IMR-90 (cell line): ENCODE measurements at regions not wholly inside any gene's neighbourhood (a gene's known extent, or its start where the extent isn't known, plus 50 kb on each side); places are given as distances from the start of the nearest gene placed in this dataset.

ENCODE experiments used
- ATAC-seq: fragments of 200-7000 bp; cut with Tn5 transposase; 2 replicates; pipeline ENCODE4 v1.9.1; 2020; ENCODE audit warnings: low read depth, mild to moderate bottlenecking, moderate library complexity
- BruUV-seq: library from RNA; stranded (reverse); fragments of 400-500 nt; replicated peaks from 2 replicates; lab custom pipeline; 2021; lab: Mats Ljungman, UMichigan
- CTCF ChIA-PET: fragments of 300-600 bp; formaldehyde crosslinking; extraction: SDS; loops from one replicate; lab custom pipeline; 2021; ENCODE audit warnings: antibody characterized with exemption; lab: Yijun Ruan, JAX
- POLR2A ChIA-PET: fragments of 300-600 bp; sonication (Branson Sonifier 250); formaldehyde crosslinking; loops from one replicate; lab custom pipeline; 2022; ENCODE audit warnings: antibody characterized with exemption; ENCODE audit not compliant: unreplicated experiment; lab: Charles Lee
- DNase-seq: peaks from one replicate; pipeline ENCODE4 v3.0.0; 2013
- H2AFZ ChIP-seq: replicated peaks from 2 replicates; pipeline ENCODE3; 2013; ENCODE audit warnings: low read length, mild to moderate bottlenecking; ENCODE audit not compliant: poor library complexity
- H2AK5ac ChIP-seq: 2 replicates; pipeline ENCODE4 v1.6.1; 2013; ENCODE audit warnings: low read depth, low read length, inconsistent platforms
- H2AK9ac ChIP-seq: replicated peaks from 2 replicates; pipeline ENCODE3; 2013; ENCODE audit warnings: mild to moderate bottlenecking, low read depth, low read length, moderate library complexity; ENCODE audit not compliant: poor library complexity
- H2BK120ac ChIP-seq: 2 replicates; pipeline ENCODE4 v1.6.1; 2013; ENCODE audit warnings: low read depth, low read length, inconsistent platforms
- H2BK15ac ChIP-seq: 3 replicates; pipeline ENCODE4 v1.6.1; 2013; ENCODE audit warnings: low read depth, low read length, inconsistent platforms
- H2BK20ac ChIP-seq: 2 replicates; pipeline ENCODE4 v1.6.1; 2013; ENCODE audit warnings: low read depth, mild to moderate bottlenecking, inconsistent platforms, low read length, moderate library complexity
- H2BK5ac ChIP-seq: 2 replicates; pipeline ENCODE4 v1.6.1; 2013; ENCODE audit warnings: mild to moderate bottlenecking, low read depth, low read length, inconsistent platforms; ENCODE audit not compliant: poor library complexity, severe bottlenecking
- H3K14ac ChIP-seq: replicated peaks from 2 replicates; pipeline ENCODE4 v1.6.1; 2013; ENCODE audit warnings: low read depth, low read length, inconsistent platforms
- H3K18ac ChIP-seq: 2 replicates; pipeline ENCODE4 v1.6.1; 2013; ENCODE audit warnings: low read depth, low read length, control low read depth
- H3K23ac ChIP-seq: 2 replicates; pipeline ENCODE4 v1.6.1; 2013; ENCODE audit warnings: low read depth, low read length, inconsistent platforms
- H3K27ac ChIP-seq: 2 replicates; pipeline ENCODE4 v1.5.1; 2013; ENCODE audit warnings: mild to moderate bottlenecking, control low read depth, low read length; ENCODE audit not compliant: insufficient read depth
- H3K27me3 ChIP-seq: 2 replicates; pipeline ENCODE4 v1.6.1; 2013; ENCODE audit warnings: low read length; ENCODE audit not compliant: control insufficient read depth, insufficient read depth
- H3K36me3 ChIP-seq: 2 replicates; pipeline ENCODE4 v1.6.1; 2013; ENCODE audit warnings: low read length, mixed read lengths; ENCODE audit not compliant: control insufficient read depth, insufficient read depth
- H3K4ac ChIP-seq: 2 replicates; pipeline ENCODE4 v1.6.1; 2013; ENCODE audit warnings: low read depth, low read length, inconsistent platforms
- H3K4me1 ChIP-seq: 2 replicates; pipeline ENCODE4 v1.6.1; 2013; ENCODE audit warnings: low read length, mixed read lengths; ENCODE audit not compliant: control insufficient read depth, insufficient read depth
- H3K4me2 ChIP-seq: 2 replicates; pipeline ENCODE4 v1.6.1; 2013; ENCODE audit warnings: low read depth, mild to moderate bottlenecking, control low read depth, low read length, moderate library complexity
- H3K4me3 ChIP-seq: 2 replicates; pipeline ENCODE4 v1.5.1; 2013; ENCODE audit warnings: low read depth, mild to moderate bottlenecking, control low read depth, low read length, moderate library complexity; ENCODE audit not compliant: insufficient read depth
- H3K56ac ChIP-seq: 2 replicates; pipeline ENCODE4 v1.6.1; 2013; ENCODE audit warnings: low read length, inconsistent platforms; ENCODE audit not compliant: insufficient read depth; ENCODE audit errors: extremely low read depth
- H3K79me1 ChIP-seq, 2 experiments: 2 replicates each; pipeline ENCODE4 v1.6.1; 2013; ENCODE audit warnings: low read length in 2 of 2, inconsistent platforms in 1 of 2, low read depth in 1 of 2
- H3K9ac ChIP-seq: 2 replicates; pipeline ENCODE4 v1.6.1; 2013; ENCODE audit warnings: low read depth, low read length, control low read depth
- H3K9me1 ChIP-seq: 2 replicates; pipeline ENCODE4 v1.6.1; 2013; ENCODE audit warnings: low read length, inconsistent platforms; ENCODE audit not compliant: insufficient read depth
- H3K9me3 ChIP-seq: 2 replicates; pipeline ENCODE4 v1.6.1; 2013; ENCODE audit warnings: low read length; ENCODE audit not compliant: control insufficient read depth, insufficient read depth
- H4K20me1 ChIP-seq: 2 replicates; pipeline ENCODE4 v1.6.1; 2013; ENCODE audit warnings: low read length, inconsistent platforms; ENCODE audit not compliant: insufficient read depth
- H4K5ac ChIP-seq: 2 replicates; pipeline ENCODE4 v1.6.1; 2013; ENCODE audit warnings: mild to moderate bottlenecking, low read depth, low read length, control low read depth
- H4K8ac ChIP-seq, 2 experiments: 2 replicates each; pipeline ENCODE4 v1.6.1; 2013; ENCODE audit warnings: low read depth in 2 of 2, low read length in 2 of 2, control low read depth in 1 of 2, inconsistent platforms in 1 of 2
- H4K91ac ChIP-seq: 2 replicates; pipeline ENCODE4 v1.6.1; 2013; ENCODE audit warnings: low read depth, low read length, inconsistent platforms; ENCODE audit not compliant: insufficient read depth
- BHLHE40 ChIP-seq: fragments of 150-350 bp; IDR thresholded peaks from 2 replicates; pipeline ENCODE4 v1.6.1; 2016; ENCODE audit warnings: mild to moderate bottlenecking, low read depth, low read length
- CEBPB ChIP-seq: IDR thresholded peaks from 2 replicates; pipeline ENCODE4 v1.6.1; 2012; ENCODE audit warnings: low read depth, low read length, improper control_type of control experiment
- CHD1 ChIP-seq: IDR thresholded peaks from 2 replicates; pipeline ENCODE4 v1.6.1; 2012; ENCODE audit warnings: low read depth, low read length, improper control_type of control experiment
- FOS ChIP-seq: fragments of 150-350 bp; IDR thresholded peaks from 2 replicates; pipeline ENCODE4 v1.6.1; 2016; ENCODE audit warnings: low read depth, low read length
- MAFK ChIP-seq: IDR thresholded peaks from 2 replicates; pipeline ENCODE4 v1.6.1; 2012; ENCODE audit warnings: low read depth, low read length, improper control_type of control experiment
- MAZ ChIP-seq: IDR thresholded peaks from 2 replicates; pipeline ENCODE4 v1.6.1; 2012; ENCODE audit warnings: low read depth, mild to moderate bottlenecking, low read length, improper control_type of control experiment, moderate library complexity, borderline replicate concordance
- NFE2L2 ChIP-seq: fragments of 150-350 bp; IDR thresholded peaks from 2 replicates; pipeline ENCODE4 v1.6.1; 2016; ENCODE audit warnings: low read depth, mild to moderate bottlenecking, low read length
- POLR2A ChIP-seq: IDR thresholded peaks from 2 replicates; pipeline ENCODE4 v1.6.1; 2012; ENCODE audit warnings: mild to moderate bottlenecking, low read depth, low read length
- RAD21 ChIP-seq: IDR thresholded peaks from 2 replicates; pipeline ENCODE4 v1.6.1; 2012; ENCODE audit warnings: low read length, improper control_type of control experiment
- RCOR1 ChIP-seq: IDR thresholded peaks from 2 replicates; pipeline ENCODE4 v1.6.1; 2012; ENCODE audit warnings: mild to moderate bottlenecking, low read length, improper control_type of control experiment; ENCODE audit not compliant: insufficient replicate concordance
- RFX5 ChIP-seq: IDR thresholded peaks from 2 replicates; pipeline ENCODE4 v1.8.0; 2012; ENCODE audit warnings: low read depth, mild to moderate bottlenecking, low read length, moderate library complexity
- SMC3 ChIP-seq: fragments of 150-350 bp; IDR thresholded peaks from 2 replicates; pipeline ENCODE4 v1.6.1; 2016; ENCODE audit warnings: low read depth, mild to moderate bottlenecking, antibody characterized with exemption, low read length, moderate library complexity
- WGBS, 2 experiments: methylation state at CpG; one replicate each; pipeline versions ENCODE4 v1.1.5 to v1.1.7; 2013; ENCODE audit warnings: missing lambda C conversion rate in 2 of 2; ENCODE audit not compliant: insufficient read length in 1 of 2; ENCODE audit errors: extremely low coverage in 2 of 2; 5-methylcytosine and 5-hydroxymethylcytosine counted together
- dilution Hi-C: fragments of 300-500 bp; cut with HindIII; formaldehyde crosslinking; loops from one replicate; pipeline ENCODE4 v1.14.3; 2018; ENCODE audit warnings: low sequenced_read_pairs; ENCODE audit not compliant: unreplicated experiment
- in situ Hi-C: fragments of 300-500 bp; cut with MboI; formaldehyde crosslinking; loops from 3 replicates; pipeline ENCODE4 v1.14.3; 2019; ENCODE audit warnings: low sequenced_read_pairs, inconsistent platforms, mixed read lengths
- intact Hi-C: fragments of 100-400 bp; cut with micrococcal nuclease; formaldehyde crosslinking; loops from 2 replicates; pipeline ENCODE4 v1.10.0; 2022
- TF ChIP-seq, protein P1 (sequence below): fragments of 150-350 bp; IDR thresholded peaks from 2 replicates; pipeline ENCODE4 v1.6.1; 2016; ENCODE audit warnings: low read depth, mild to moderate bottlenecking, low read length, moderate library complexity, borderline replicate concordance
- TF ChIP-seq, protein P2 (sequence below): fragments of 150-350 bp; IDR thresholded peaks from 2 replicates; pipeline ENCODE4 v1.6.1; 2017; ENCODE audit warnings: mild to moderate bottlenecking, antibody characterized with exemption, low read length, low read depth
- TF ChIP-seq, protein P3 (sequence below): conservative IDR thresholded peaks from 2 replicates; pipeline ENCODE4 v1.5.1; 2012; ENCODE audit warnings: mild to moderate bottlenecking, low read depth, low read length, improper control_type of control experiment

DNA sequence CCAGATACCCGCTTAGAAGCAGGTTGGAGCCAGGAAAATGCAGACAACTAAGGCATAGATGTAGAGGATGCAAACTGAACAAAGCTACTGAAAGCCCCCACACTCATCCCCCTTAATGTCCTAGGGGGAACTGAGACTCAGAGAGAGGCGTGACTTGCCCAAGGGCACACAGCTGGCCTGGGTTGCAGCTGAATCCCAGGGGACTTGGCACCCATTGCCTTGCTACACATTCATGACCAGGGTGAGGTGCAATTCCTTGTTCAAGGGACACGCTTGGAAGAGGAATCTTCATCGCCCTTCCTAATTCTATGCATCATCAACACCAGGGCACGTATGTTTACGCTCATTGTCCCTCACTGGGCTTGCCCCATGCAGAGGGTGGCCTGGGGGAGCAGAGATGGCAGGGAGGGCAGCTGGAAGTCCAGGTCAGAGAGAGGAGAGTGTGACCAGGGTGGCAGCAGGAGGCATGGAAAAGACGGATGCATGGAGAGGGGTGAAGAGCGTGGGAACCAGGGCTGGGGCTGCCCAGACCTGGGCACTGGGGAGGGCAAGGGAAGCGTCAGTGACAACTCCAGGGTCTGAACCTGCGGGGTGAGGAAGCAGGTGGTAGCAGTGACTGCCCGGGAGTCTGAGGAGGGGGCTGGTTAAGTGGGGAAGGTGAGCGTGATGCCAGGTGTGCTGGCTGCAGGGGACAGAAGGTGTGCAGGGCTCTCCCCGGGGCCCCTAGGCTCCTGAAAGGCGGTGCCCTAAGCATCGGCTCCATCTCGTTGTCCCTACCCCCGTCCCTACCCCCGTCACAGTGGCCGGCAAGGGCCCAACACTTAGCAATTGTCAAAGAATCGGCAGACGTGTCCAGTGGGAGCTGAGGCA, 267.1 kb upstream of the TNRC6C start:
- intact Hi-C loops, result no loop called here
- CTCF ChIA-PET, result no interaction called here
- in situ Hi-C loops, result no loop called here
- Histone ChIP-seq H4K91ac (no peak overlapping the region), H3K18ac (no peak overlapping the region), H2BK20ac (no peak overlapping the region), H2AK5ac (no peak overlapping the region), H3K4me3 (no peak overlapping the region), H3K4me1 (no peaks in the 10 kb centered on the region), H3K4ac (no peak overlapping the region), H3K79me1 (no peaks in the 10 kb centered on the region), H4K5ac (no peak overlapping the region), H3K23ac (no peak overlapping the region), H2AFZ (no peak overlapping the region), H2BK120ac (no peak overlapping the region), H2AK9ac (no peak overlapping the region), H4K20me1 (no peaks in the 10 kb centered on the region), H3K9me1 (no peaks in the 10 kb centered on the region), H3K9ac (no peak overlapping the region), H3K56ac (no peak overlapping the region), H3K27ac (no peak overlapping the region), H3K4me2 (no peak overlapping the region), H3K36me3 (no peaks in the 10 kb centered on the region), H3K27me3 (peaks cover 43% of the 10 kb centered on the region), H3K14ac (no peak overlapping the region), H2BK5ac (no peak overlapping the region), H4K8ac (no peak overlapping the region), H2BK15ac (no peak overlapping the region), H3K9me3 (no peaks in the 10 kb centered on the region)
- ATAC-seq, result no peak
- DNase-seq, result no peak
- dilution Hi-C loops, result no loop called here
- no TSS peak for BruUV-seq
- TF ChIP-seq RCOR1 (no peak), NFE2L2 (no peak), FOS (no peak), RAD21 (no peak), RFX5 (no peak), CEBPB (no peak), BHLHE40 (no peak), SMC3 (no peak), MAZ (no peak), MAFK (no peak), CHD1 (no peak), POLR2A (no peak)
- TF ChIP-seq, protein P1, sequence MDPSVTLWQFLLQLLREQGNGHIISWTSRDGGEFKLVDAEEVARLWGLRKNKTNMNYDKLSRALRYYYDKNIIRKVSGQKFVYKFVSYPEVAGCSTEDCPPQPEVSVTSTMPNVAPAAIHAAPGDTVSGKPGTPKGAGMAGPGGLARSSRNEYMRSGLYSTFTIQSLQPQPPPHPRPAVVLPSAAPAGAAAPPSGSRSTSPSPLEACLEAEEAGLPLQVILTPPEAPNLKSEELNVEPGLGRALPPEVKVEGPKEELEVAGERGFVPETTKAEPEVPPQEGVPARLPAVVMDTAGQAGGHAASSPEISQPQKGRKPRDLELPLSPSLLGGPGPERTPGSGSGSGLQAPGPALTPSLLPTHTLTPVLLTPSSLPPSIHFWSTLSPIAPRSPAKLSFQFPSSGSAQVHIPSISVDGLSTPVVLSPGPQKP, result no peak
- TF ChIP-seq, protein P2, sequence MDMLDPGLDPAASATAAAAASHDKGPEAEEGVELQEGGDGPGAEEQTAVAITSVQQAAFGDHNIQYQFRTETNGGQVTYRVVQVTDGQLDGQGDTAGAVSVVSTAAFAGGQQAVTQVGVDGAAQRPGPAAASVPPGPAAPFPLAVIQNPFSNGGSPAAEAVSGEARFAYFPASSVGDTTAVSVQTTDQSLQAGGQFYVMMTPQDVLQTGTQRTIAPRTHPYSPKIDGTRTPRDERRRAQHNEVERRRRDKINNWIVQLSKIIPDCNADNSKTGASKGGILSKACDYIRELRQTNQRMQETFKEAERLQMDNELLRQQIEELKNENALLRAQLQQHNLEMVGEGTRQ, result no peak
- TF ChIP-seq, protein P3, sequence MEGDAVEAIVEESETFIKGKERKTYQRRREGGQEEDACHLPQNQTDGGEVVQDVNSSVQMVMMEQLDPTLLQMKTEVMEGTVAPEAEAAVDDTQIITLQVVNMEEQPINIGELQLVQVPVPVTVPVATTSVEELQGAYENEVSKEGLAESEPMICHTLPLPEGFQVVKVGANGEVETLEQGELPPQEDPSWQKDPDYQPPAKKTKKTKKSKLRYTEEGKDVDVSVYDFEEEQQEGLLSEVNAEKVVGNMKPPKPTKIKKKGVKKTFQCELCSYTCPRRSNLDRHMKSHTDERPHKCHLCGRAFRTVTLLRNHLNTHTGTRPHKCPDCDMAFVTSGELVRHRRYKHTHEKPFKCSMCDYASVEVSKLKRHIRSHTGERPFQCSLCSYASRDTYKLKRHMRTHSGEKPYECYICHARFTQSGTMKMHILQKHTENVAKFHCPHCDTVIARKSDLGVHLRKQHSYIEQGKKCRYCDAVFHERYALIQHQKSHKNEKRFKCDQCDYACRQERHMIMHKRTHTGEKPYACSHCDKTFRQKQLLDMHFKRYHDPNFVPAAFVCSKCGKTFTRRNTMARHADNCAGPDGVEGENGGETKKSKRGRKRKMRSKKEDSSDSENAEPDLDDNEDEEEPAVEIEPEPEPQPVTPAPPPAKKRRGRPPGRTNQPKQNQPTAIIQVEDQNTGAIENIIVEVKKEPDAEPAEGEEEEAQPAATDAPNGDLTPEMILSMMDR, result no peak
- WGBS, 2 experiments, result 65% methylated on average over 4 of the region's 21 CpGs; no CpG with 5 or more reads in 1 of the 2 experiments
- POLR2A ChIA-PET, result no interaction called here
